OCI-LY7 (cell line): ENCODE measurements at regions not wholly inside any gene's neighbourhood (a gene's known extent, or its start where the extent isn't known, plus 50 kb on each side); places are given as distances from the start of the nearest gene placed in this dataset.

Experiments
- BruUV-seq: library from RNA; stranded (reverse); fragments of 400-500 nt; replicated peaks from 2 replicates; lab custom pipeline; 2021; lab: Mats Ljungman, UMichigan
- CTCF ChIA-PET: fragments of 300-600 bp; sonication (Branson Sonifier 250); formaldehyde crosslinking; loops from one replicate; lab custom pipeline; 2022; ENCODE audit warnings: antibody characterized with exemption; ENCODE audit not compliant: unreplicated experiment; lab: Charles Lee
- POLR2A ChIA-PET: fragments of 300-600 bp; sonication (Branson Sonifier 250); formaldehyde crosslinking; loops from one replicate; lab custom pipeline; 2022; ENCODE audit warnings: antibody characterized with exemption; lab: Charles Lee
- DNase-seq: peaks from one replicate; pipeline ENCODE4 v3.0.0-alpha.2; 2015; ENCODE audit warnings: low spot score
- H2AFZ ChIP-seq: fragments of 200-600 bp; sonication (generic), shearing (Covaris generic); 2 replicates; pipeline ENCODE4 v1.6.1; 2014; ENCODE audit warnings: mild to moderate bottlenecking, antibody characterized with exemption, low read length, moderate library complexity
- H3K27ac ChIP-seq: fragments of 200-600 bp; sonication (generic); 2 replicates; pipeline ENCODE4 v1.5.1; 2014; ENCODE audit warnings: mixed run types, low read depth, mild to moderate bottlenecking, moderate library complexity, low read length, inconsistent platforms; ENCODE audit not compliant: poor library complexity, severe bottlenecking
- H3K36me3 ChIP-seq: fragments of 200-600 bp; sonication (generic); 2 replicates; pipeline ENCODE4 v1.6.1; 2014; ENCODE audit warnings: mild to moderate bottlenecking, antibody characterized with exemption, low read length, moderate library complexity, mixed read lengths; ENCODE audit not compliant: insufficient read depth
- H3K4me1 ChIP-seq: fragments of 200-600 bp; sonication (generic); 2 replicates; pipeline ENCODE4 v1.5.1; 2014; ENCODE audit warnings: mild to moderate bottlenecking, low read length; ENCODE audit not compliant: insufficient read depth, poor library complexity, severe bottlenecking
- H3K4me2 ChIP-seq: fragments of 200-600 bp; sonication (generic); 2 replicates; pipeline ENCODE4 v1.6.1; 2014; ENCODE audit warnings: mild to moderate bottlenecking, low read length
- H3K4me3 ChIP-seq: fragments of 200-600 bp; sonication (generic); 2 replicates; pipeline ENCODE4 v1.5.1; 2014; ENCODE audit warnings: mild to moderate bottlenecking, low read depth, low read length; ENCODE audit not compliant: poor library complexity, severe bottlenecking
- H3K79me2 ChIP-seq: fragments of 200-600 bp; sonication (generic); 2 replicates; pipeline ENCODE4 v1.6.1; 2016; ENCODE audit warnings: low read depth, mild to moderate bottlenecking, low read length, moderate library complexity, mixed read lengths; ENCODE audit not compliant: insufficient read depth
- H3K9me2 ChIP-seq: fragments of 200-600 bp; sonication (generic); 2 replicates; pipeline ENCODE4 v1.6.1; 2016; ENCODE audit warnings: mild to moderate bottlenecking, low read length, mixed read lengths; ENCODE audit not compliant: insufficient read depth
- H3K9me3 ChIP-seq: fragments of 200-600 bp; sonication (generic); 2 replicates; pipeline ENCODE4 v1.6.1; 2014; ENCODE audit warnings: mild to moderate bottlenecking, mixed run types, low read length, mixed read lengths
- H4K20me1 ChIP-seq: fragments of 200-600 bp; sonication (generic); 2 replicates; pipeline ENCODE4 v1.6.1; 2014; ENCODE audit warnings: mild to moderate bottlenecking, antibody characterized with exemption, low read length, moderate library complexity, mixed read lengths; ENCODE audit not compliant: insufficient read depth
- CTCF ChIP-seq: fragments of 200-600 bp; sonication (generic); conservative IDR thresholded peaks from 2 replicates; pipeline ENCODE4 v1.5.1; 2014; ENCODE audit warnings: mild to moderate bottlenecking, antibody characterized with exemption, low read length, moderate library complexity, mixed read lengths
- EZH2phosphoT487 ChIP-seq: fragments of 200-600 bp; sonication (generic); IDR thresholded peaks from 2 replicates; pipeline ENCODE4 v1.6.1; 2018; ENCODE audit warnings: low read depth, borderline replicate concordance, mild to moderate bottlenecking, mixed run types, antibody characterized with exemption, low read length, moderate library complexity, mixed read lengths
- intact Hi-C: fragments of 100-400 bp; cut with micrococcal nuclease; formaldehyde crosslinking; loops from one replicate; pipeline ENCODE4 v1.10.0; 2022; ENCODE audit not compliant: unreplicated experiment

GRCh38 chr2:145625111-145625510 is 1105.2 kb upstream of the ZEB2 start:
- Histone ChIP-seq H3K9me2 (no peaks in the 10 kb centered on the region), H3K4me2 (no peak overlapping the region), H3K36me3 (no peaks in the 10 kb centered on the region), H3K4me3 (no peak overlapping the region), H3K9me3 (no peaks in the 10 kb centered on the region), H3K4me1 (no peaks in the 10 kb centered on the region), H4K20me1 (no peaks in the 10 kb centered on the region), H3K27ac (no peak overlapping the region), H3K79me2 (no peaks in the 10 kb centered on the region), H2AFZ (no peak overlapping the region)
- intact Hi-C loops = no loop called here
- DNase-seq = no peak
- no peak for TF ChIP-seq EZH2phosphoT487
- TF ChIP-seq CTCF = no peak
- ChIA-PET CTCF (interaction anchor here (1.1 kb wide), 1 partner anchor 10 kb away, joined by 3 read pairs; no protein-coding TSS in a partner anchor), POLR2A (no interaction called here)
- BruUV-seq = no TSS peak

- H3K9me2 ChIP-seq = no peaks in the 10 kb centered on the region
- POLR2A ChIA-PET = interaction anchor here (0.6 to 1.1 kb wide), 4 partner anchors 10 to 607 kb away, joined by 3 to 5 read pairs (median 4); no protein-coding TSS in a partner anchor
- TF ChIP-seq CTCF (no peak), EZH2phosphoT487 (no peak)
- H2AFZ ChIP-seq = no peak overlapping the region
- no peak overlapping the region for H3K4me3 ChIP-seq
- H3K27ac ChIP-seq = no peak overlapping the region
- no TSS peak for BruUV-seq
- no peaks in the 10 kb centered on the region for H3K9me3 ChIP-seq
- H3K4me2 ChIP-seq = no peak overlapping the region
- no peaks in the 10 kb centered on the region for H3K4me1 ChIP-seq
- no peak for DNase-seq
- H4K20me1 ChIP-seq = no peaks in the 10 kb centered on the region
- no peaks in the 10 kb centered on the region for H3K36me3 ChIP-seq
- CTCF ChIA-PET = no interaction called here
- intact Hi-C loops = no loop called here
- H3K79me2 ChIP-seq = no peaks in the 10 kb centered on the region
Measured at GRCh38 chr2:145623136-145623535, 1103.2 kb upstream of the ZEB2 start.

GRCh38 chr2:145622285-145622684 is 1102.4 kb upstream of the ZEB2 start:
- Histone ChIP-seq H2AFZ (no peak overlapping the region), H3K36me3 (no peaks in the 10 kb centered on the region), H3K4me2 (no peak overlapping the region), H3K9me3 (no peaks in the 10 kb centered on the region), H3K4me1 (no peaks in the 10 kb centered on the region), H4K20me1 (no peaks in the 10 kb centered on the region), H3K4me3 (no peak overlapping the region), H3K27ac (no peak overlapping the region), H3K79me2 (no peaks in the 10 kb centered on the region), H3K9me2 (no peaks in the 10 kb centered on the region)
- TF ChIP-seq CTCF = no peak
- no peak for TF ChIP-seq EZH2phosphoT487
- intact Hi-C loops = no loop called here
- no TSS peak for BruUV-seq
- no peak for DNase-seq
- ChIA-PET CTCF (no interaction called here), POLR2A (interaction anchor here (0.6 to 1.1 kb wide), 4 partner anchors 11 to 1624 kb away, joined by 3 to 5 read pairs (median 4); no protein-coding TSS in a partner anchor)
